GM23338 (cell line): ENCODE measurements at regions not wholly inside any gene's neighbourhood (a gene's known extent, or its start where the extent isn't known, plus 50 kb on each side); places are given as distances from the start of the nearest gene placed in this dataset.

Source experiments
- CREB1 ChIP-seq: fragments of 250-450 bp; sonication (Bioruptor Pico); IDR thresholded peaks from 2 replicates; pipeline ENCODE4 v1.5.0; 2020; ENCODE audit warnings: low read depth, mild to moderate bottlenecking, moderate library complexity
- CTCF ChIP-seq, 2 experiments: fragments of 200-600 bp in 1 of 2; sonication (generic) in 1 of 2; conservative IDR thresholded peaks; 2 replicates each; pipeline versions ENCODE4 v1.5.1 to v1.6.1; 2016 to 2017; ENCODE audit warnings: antibody characterized with exemption in 2 of 2, low read depth in 2 of 2, mild to moderate bottlenecking in 2 of 2, moderate library complexity in 1 of 2
- ETS1 ChIP-seq: IDR thresholded peaks from 2 replicates; pipeline ENCODE4 v1.6.1; 2016; ENCODE audit warnings: antibody characterized with exemption
- EZH2 ChIP-seq: fragments of 200-600 bp; sonication (generic); IDR thresholded peaks from one replicate; pipeline ENCODE4 v1.8.0; 2017; ENCODE audit warnings: antibody characterized with exemption, mild to moderate bottlenecking, low read depth; ENCODE audit not compliant: unreplicated experiment
- EZH2phosphoT487 ChIP-seq: fragments of 200-600 bp; sonication (generic); IDR thresholded peaks from one replicate; pipeline ENCODE4 v1.8.1; 2018; ENCODE audit warnings: antibody characterized with exemption; ENCODE audit not compliant: unreplicated experiment
- JUNB ChIP-seq: IDR thresholded peaks from one replicate; pipeline ENCODE4 v1.6.1; 2016; ENCODE audit warnings: antibody characterized with exemption; ENCODE audit not compliant: unreplicated experiment
- POLR2AphosphoS5 ChIP-seq: IDR thresholded peaks from 2 replicates; pipeline ENCODE4 v1.6.1; 2016; ENCODE audit warnings: antibody characterized with exemption, low read depth
- STAT1 ChIP-seq: IDR thresholded peaks from one replicate; pipeline ENCODE4 v1.6.1; 2016; ENCODE audit warnings: antibody characterized with exemption; ENCODE audit not compliant: unreplicated experiment
- ZNF114 ChIP-seq: fragments of 250-450 bp; sonication (Bioruptor Pico); IDR thresholded peaks from 2 replicates; pipeline ENCODE4 v1.5.0; 2020; ENCODE audit warnings: mild to moderate bottlenecking, moderate library complexity
- ZNF331 ChIP-seq: fragments of 250-450 bp; sonication (Bioruptor Pico); IDR thresholded peaks from 2 replicates; pipeline ENCODE4 v1.5.0; 2020; ENCODE audit warnings: low read depth, mild to moderate bottlenecking, moderate library complexity
- TF ChIP-seq, protein P1 (sequence below): IDR thresholded peaks from one replicate; pipeline ENCODE4 v1.6.1; 2018; ENCODE audit warnings: antibody characterized with exemption; ENCODE audit not compliant: unreplicated experiment

GRCh38 chr1:227486559-227486958 lies 76.8 kb upstream of the ZNF678 start:
- TF ChIP-seq CTCF (conservative IDR thresholded peaks at IDR 0.05; ENCODE audit: low read depth in 2 of 2) (no peak), POLR2AphosphoS5 (no peak), EZH2 (no peak), ZNF114 (CRISPR knock-in tag) (no peak), EZH2phosphoT487 (no peak), CREB1 (CRISPR knock-in tag) (no peak), STAT1 (no peak), JUNB (no peak), ZNF331 (no peak), ETS1 (no peak)
- TF ChIP-seq, protein P1, sequence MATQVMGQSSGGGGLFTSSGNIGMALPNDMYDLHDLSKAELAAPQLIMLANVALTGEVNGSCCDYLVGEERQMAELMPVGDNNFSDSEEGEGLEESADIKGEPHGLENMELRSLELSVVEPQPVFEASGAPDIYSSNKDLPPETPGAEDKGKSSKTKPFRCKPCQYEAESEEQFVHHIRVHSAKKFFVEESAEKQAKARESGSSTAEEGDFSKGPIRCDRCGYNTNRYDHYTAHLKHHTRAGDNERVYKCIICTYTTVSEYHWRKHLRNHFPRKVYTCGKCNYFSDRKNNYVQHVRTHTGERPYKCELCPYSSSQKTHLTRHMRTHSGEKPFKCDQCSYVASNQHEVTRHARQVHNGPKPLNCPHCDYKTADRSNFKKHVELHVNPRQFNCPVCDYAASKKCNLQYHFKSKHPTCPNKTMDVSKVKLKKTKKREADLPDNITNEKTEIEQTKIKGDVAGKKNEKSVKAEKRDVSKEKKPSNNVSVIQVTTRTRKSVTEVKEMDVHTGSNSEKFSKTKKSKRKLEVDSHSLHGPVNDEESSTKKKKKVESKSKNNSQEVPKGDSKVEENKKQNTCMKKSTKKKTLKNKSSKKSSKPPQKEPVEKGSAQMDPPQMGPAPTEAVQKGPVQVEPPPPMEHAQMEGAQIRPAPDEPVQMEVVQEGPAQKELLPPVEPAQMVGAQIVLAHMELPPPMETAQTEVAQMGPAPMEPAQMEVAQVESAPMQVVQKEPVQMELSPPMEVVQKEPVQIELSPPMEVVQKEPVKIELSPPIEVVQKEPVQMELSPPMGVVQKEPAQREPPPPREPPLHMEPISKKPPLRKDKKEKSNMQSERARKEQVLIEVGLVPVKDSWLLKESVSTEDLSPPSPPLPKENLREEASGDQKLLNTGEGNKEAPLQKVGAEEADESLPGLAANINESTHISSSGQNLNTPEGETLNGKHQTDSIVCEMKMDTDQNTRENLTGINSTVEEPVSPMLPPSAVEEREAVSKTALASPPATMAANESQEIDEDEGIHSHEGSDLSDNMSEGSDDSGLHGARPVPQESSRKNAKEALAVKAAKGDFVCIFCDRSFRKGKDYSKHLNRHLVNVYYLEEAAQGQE: no peak
